ENCODE measurements at regions not wholly inside any gene's neighbourhood (a gene's known extent, or its start where the extent isn't known, plus 50 kb on each side); places are given as distances from the start of the nearest gene placed in this dataset.
A peak's percentile ranks its signal among the peaks of the same experiment; 100 is the strongest.

DNA sequence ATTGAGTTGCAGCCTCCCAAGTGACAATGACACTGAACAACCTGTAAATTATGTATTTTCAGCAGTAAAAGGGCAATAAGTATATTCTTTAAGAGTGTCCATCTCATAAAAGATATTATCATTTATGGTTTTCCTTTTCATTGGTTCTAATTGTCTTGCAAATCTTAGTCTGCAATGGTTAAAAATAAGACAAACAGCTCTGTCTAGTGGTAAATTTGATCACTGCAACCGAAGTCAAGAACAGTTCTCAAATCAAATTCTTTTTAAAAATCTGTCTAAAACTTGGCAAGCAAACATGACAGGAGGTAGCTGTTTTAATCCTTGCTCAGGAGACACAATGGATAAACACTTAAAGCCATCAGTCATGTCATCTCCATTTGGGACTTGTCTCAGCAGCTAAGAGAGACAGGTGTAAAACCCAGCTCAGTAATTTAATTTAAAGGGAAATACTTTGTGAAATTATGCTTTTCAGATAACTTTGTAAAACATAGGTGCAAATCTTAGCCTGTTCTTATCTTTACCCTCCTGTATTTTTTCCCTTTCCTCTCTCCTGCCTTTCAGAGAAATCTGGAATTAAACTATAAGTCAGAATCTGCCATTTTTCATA is 150.3 kb upstream of the ARHGEF26 start:
- TF ChIP-seq, protein P1, sequence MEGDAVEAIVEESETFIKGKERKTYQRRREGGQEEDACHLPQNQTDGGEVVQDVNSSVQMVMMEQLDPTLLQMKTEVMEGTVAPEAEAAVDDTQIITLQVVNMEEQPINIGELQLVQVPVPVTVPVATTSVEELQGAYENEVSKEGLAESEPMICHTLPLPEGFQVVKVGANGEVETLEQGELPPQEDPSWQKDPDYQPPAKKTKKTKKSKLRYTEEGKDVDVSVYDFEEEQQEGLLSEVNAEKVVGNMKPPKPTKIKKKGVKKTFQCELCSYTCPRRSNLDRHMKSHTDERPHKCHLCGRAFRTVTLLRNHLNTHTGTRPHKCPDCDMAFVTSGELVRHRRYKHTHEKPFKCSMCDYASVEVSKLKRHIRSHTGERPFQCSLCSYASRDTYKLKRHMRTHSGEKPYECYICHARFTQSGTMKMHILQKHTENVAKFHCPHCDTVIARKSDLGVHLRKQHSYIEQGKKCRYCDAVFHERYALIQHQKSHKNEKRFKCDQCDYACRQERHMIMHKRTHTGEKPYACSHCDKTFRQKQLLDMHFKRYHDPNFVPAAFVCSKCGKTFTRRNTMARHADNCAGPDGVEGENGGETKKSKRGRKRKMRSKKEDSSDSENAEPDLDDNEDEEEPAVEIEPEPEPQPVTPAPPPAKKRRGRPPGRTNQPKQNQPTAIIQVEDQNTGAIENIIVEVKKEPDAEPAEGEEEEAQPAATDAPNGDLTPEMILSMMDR (IDR thresholded peaks at IDR 0.05; ENCODE audit: extremely low read depth in 1 of 2, insufficient read depth in 1 of 2, low read depth in 1 of 2, low read length in 2 of 2) = peak; percentile 23 to 33
- TF ChIP-seq, protein P2, sequence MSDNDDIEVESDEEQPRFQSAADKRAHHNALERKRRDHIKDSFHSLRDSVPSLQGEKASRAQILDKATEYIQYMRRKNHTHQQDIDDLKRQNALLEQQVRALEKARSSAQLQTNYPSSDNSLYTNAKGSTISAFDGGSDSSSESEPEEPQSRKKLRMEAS (IDR thresholded peaks at IDR 0.05; ENCODE audit: insufficient read depth, insufficient read length) = no peak
- no peak for TF ChIP-seq GATA2 (IDR thresholded peaks at IDR 0.05; ENCODE audit: insufficient read depth, insufficient read length, low read depth, low read length)
- no peak for TF ChIP-seq POLR2A (IDR thresholded peaks at IDR 0.05; ENCODE audit: low read depth, low read length)
- no peak for TF ChIP-seq JUN (IDR thresholded peaks at IDR 0.05; ENCODE audit: borderline replicate concordance, insufficient read depth, insufficient read length, low read depth)
- no peak for TF ChIP-seq EZH2 (IDR thresholded peaks at IDR 0.05; ENCODE audit: borderline replicate concordance, low read depth, low read length, severe bottlenecking)
- TF ChIP-seq MYC (IDR thresholded peaks at IDR 0.05; ENCODE audit: low read depth, low read length) = no peak
- no peak for TF ChIP-seq POLR2AphosphoS5 (IDR thresholded peaks at IDR 0.05; ENCODE audit: insufficient read depth, low read depth, low read length)
- TF ChIP-seq FOS (IDR thresholded peaks at IDR 0.05; ENCODE audit: borderline replicate concordance, insufficient read depth, low read length) = no peak
